Stomach (tissue), 8 donors: ENCODE measurements at regions not wholly inside any gene's neighbourhood (a gene's known extent, or its start where the extent isn't known, plus 50 kb on each side); places are given as distances from the start of the nearest gene placed in this dataset.

ENCODE experiments used
- DNase-seq, 2 donors: peaks; one replicate each; pipeline versions ENCODE4 v3.0.0 to v3.0.0-alpha.2; 2013 to 2019
- H3K27ac ChIP-seq, 5 donors: fragments of 200-600 bp in 4 of 5; sonication (generic) in 4 of 5; one replicate each; pipeline ENCODE4 v1.5.1; 2013 to 2019; ENCODE audit warnings: mild to moderate bottlenecking in 1 of 5, moderate library complexity in 1 of 5
- H3K27me3 ChIP-seq, 3 donors: fragments of 200-600 bp; sonication (generic); one replicate each; pipeline ENCODE4 v1.5.1; 2017 to 2019; ENCODE audit warnings: mixed run types in 1 of 3
- H3K36me3 ChIP-seq, 4 donors: fragments of 200-600 bp; sonication (generic); 1 replicate in 3 of 4; 2 replicates in 1 of 4; pipeline ENCODE4 v1.5.1; 2016 to 2019
- H3K4me1 ChIP-seq, 4 donors: fragments of 200-600 bp; sonication (generic); one replicate each; pipeline ENCODE4 v1.5.1; 2016 to 2019
- H3K4me3 ChIP-seq, 4 donors: fragments of 200-600 bp; sonication (generic) in 3 of 4; one replicate each; pipeline ENCODE4 v1.5.1; 2016 to 2019; ENCODE audit warnings: mild to moderate bottlenecking in 1 of 4
- H3K9me3 ChIP-seq, 4 donors: fragments of 200-600 bp; sonication (generic); one replicate each; pipeline ENCODE4 v1.5.1; 2016 to 2019
- CTCF ChIP-seq, 7 experiments: fragments of 450-650 bp in 4 of 7; fragments of 200-600 bp in 3 of 7; sonication (generic) in 3 of 7; IDR thresholded peaks; one replicate each; pipeline ENCODE4 v1.5.1; 2016 to 2019; ENCODE audit warnings: antibody characterized with exemption in 7 of 7, control low read depth in 2 of 7, mild to moderate bottlenecking in 1 of 7
- EP300 ChIP-seq: sonication (generic); formaldehyde crosslinking; IDR thresholded peaks from one replicate; pipeline ENCODE4 v1.6.1; 2017; ENCODE audit warnings: antibody characterized with exemption
- POLR2A ChIP-seq, 4 donors: fragments of 450-650 bp; IDR thresholded peaks; one replicate each; pipeline ENCODE4 v1.6.1; 2016; ENCODE audit warnings: antibody characterized with exemption in 4 of 4, control low read depth in 2 of 4, mild to moderate bottlenecking in 1 of 4, moderate library complexity in 1 of 4
- POLR2AphosphoS5 ChIP-seq, 3 donors: sonication (generic); formaldehyde crosslinking; IDR thresholded peaks; one replicate each; pipeline ENCODE4 v1.6.1; 2016; ENCODE audit warnings: antibody characterized with exemption in 3 of 3
- whole genome bisulfite sequencing, 5 donors: extraction: QIAGEN DNeasy Blood & Tissue Kit in 3 of 5; methylation state at CpG; one replicate each; pipeline versions ENCODE4 v1.1.5 to v1.1.7; 2013 to 2018; 5-methylcytosine and 5-hydroxymethylcytosine counted together
- intact Hi-C: fragments of 100-400 bp; cut with DNase I; formaldehyde crosslinking; loops from one replicate; pipeline ENCODE4 v1.15.1; 2023; ENCODE audit warnings: low total_unique reads
- donor health status: healthy with polysubstance abuse.
- donor health status: Bipolar disorder and iron deficiency.
- donor health status: healthy.

GRCh38 chr7:119982884-119983283 lies 290.1 kb upstream of the KCND2 start:
- Histone ChIP-seq H3K27ac (no peak overlapping the region), H3K9me3 (no peaks in the 10 kb centered on the region), H3K4me1 (no peaks in the 10 kb centered on the region), H3K36me3 (no peaks in the 10 kb centered on the region), H3K27me3 (no peaks in the 10 kb centered on the region), H3K4me3 (no peak overlapping the region)
- intact Hi-C loops = no loop called here
- DNase-seq = no peak
- 69 to 80% (median 76%) methylated on average over 3 to 4 of the region's 4 CpGs for WGBS, 5 donors
- no peak for TF ChIP-seq POLR2AphosphoS5 (IDR thresholded peaks at IDR 0.05)
- no peak for TF ChIP-seq POLR2A (IDR thresholded peaks at IDR 0.05)
- TF ChIP-seq EP300 = no peak
- no peak for TF ChIP-seq CTCF (IDR thresholded peaks at IDR 0.05)

DNA sequence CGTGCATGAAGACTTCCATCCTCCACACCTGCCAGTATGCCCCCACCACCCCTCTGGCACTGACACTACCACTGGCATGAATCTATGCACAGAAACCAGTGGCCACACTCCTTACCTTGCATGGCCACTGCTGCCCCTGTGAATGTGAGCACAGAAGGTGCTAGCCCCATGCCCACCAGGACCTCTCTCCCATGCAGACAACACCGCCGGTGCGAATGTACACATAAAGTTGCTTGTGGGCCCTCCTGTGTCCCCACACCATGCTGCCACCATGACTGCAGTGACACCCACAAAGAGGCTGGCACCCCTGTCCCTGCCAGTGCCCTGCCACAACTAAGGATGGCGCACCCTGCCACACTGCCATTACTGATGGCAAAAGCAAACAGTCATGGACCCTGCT lies 289.5 kb upstream of the KCND2 start:
- H3K4me3 ChIP-seq = no peak overlapping the region
- 91 to 100% (median 98%) methylated on average over 1 to 5 of the region's 5 CpGs for WGBS, 5 donors
- no peaks in the 10 kb centered on the region for H3K27me3 ChIP-seq
- H3K9me3 ChIP-seq = no peaks in the 10 kb centered on the region
- no peak overlapping the region for H3K27ac ChIP-seq
- no peaks in the 10 kb centered on the region for H3K36me3 ChIP-seq
- TF ChIP-seq POLR2A (IDR thresholded peaks at IDR 0.05) = no peak
- TF ChIP-seq CTCF (IDR thresholded peaks at IDR 0.05) = no peak
- DNase-seq = no peak
- intact Hi-C loops = no loop called here
- no peaks in the 10 kb centered on the region for H3K4me1 ChIP-seq

DNA sequence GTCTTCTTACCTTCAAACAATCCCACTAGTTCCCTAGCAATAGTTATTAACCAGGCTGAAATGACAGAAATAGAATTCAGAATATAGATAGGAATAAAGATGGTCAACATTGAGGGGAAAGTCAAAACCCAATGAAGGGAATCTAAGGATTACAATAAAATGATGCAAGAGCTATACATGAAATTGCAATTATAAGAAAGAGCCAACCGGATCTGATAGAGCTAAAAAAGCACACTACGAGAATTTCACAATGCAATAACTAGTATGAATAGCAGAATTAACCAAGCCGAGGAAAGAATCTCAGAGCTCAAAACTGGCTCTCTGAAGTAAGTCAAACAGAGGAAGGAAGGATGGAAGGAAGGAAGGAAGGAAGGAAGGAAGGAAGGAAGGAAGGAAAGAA lies 288.7 kb upstream of the KCND2 start:
- H3K4me1 ChIP-seq = no peaks in the 10 kb centered on the region
- intact Hi-C loops = no loop called here
- TF ChIP-seq POLR2A (IDR thresholded peaks at IDR 0.05) (no peak), EP300 (no peak), CTCF (IDR thresholded peaks at IDR 0.05) (no peak), POLR2AphosphoS5 (IDR thresholded peaks at IDR 0.05) (no peak)
- H3K27ac ChIP-seq = no peak overlapping the region
- DNase-seq = no peak
- H3K4me3 ChIP-seq = no peak overlapping the region
- H3K36me3 ChIP-seq = no peaks in the 10 kb centered on the region
- H3K27me3 ChIP-seq = no peaks in the 10 kb centered on the region
- WGBS, 5 donors = 82 to 94% (median 89%) methylated on average over 3 of the region's 3 CpGs
- H3K9me3 ChIP-seq = no peaks in the 10 kb centered on the region

DNA sequence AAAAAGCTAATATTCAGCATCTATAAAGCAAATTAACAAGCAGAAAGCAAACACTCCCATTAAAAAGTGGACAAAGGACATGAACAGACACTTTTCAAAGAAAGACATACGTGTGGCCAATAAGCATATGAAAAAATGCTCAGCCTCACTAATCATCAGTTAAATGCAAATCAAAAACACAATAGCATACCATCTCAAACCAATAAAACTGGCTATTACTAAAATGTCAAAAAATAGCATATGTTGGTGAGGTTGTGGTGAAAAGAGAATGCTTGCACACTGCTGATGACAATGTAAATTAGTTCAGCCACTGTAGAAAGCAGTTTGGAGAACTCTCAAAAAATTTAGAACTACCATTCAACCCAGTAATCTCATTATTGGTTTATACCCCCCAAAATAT lies 284.6 kb upstream of the KCND2 start:
- no peak for DNase-seq
- Histone ChIP-seq H3K27ac (no peak overlapping the region), H3K4me3 (no peak overlapping the region), H3K4me1 (no peaks in the 10 kb centered on the region), H3K36me3 (no peaks in the 10 kb centered on the region), H3K9me3 (peaks cover 0 to 7% (median 0%) of the 10 kb centered on the region in 4 donors), H3K27me3 (no peaks in the 10 kb centered on the region)
- TF ChIP-seq POLR2AphosphoS5 (IDR thresholded peaks at IDR 0.05) (no peak), EP300 (no peak), POLR2A (IDR thresholded peaks at IDR 0.05) (no peak)
- WGBS, 5 donors = 56 to 75% (median 67%) methylated on average over 1 of the region's 1 CpG
- intact Hi-C loops = no loop called here

- Histone ChIP-seq H3K27me3 (no peaks in the 10 kb centered on the region), H3K27ac (no peak overlapping the region), H3K4me1 (no peaks in the 10 kb centered on the region), H3K4me3 (no peak overlapping the region), H3K9me3 (peaks cover 0 to 11% (median 8%) of the 10 kb centered on the region in 4 donors), H3K36me3 (no peaks in the 10 kb centered on the region)
- TF ChIP-seq POLR2AphosphoS5 (IDR thresholded peaks at IDR 0.05) = no peak
- TF ChIP-seq POLR2A (IDR thresholded peaks at IDR 0.05) = no peak
- no peak for TF ChIP-seq EP300
- TF ChIP-seq CTCF (IDR thresholded peaks at IDR 0.05) = no peak
- DNase-seq = no peak
- intact Hi-C loops = no loop called here
- WGBS, 5 donors = 64 to 86% (median 80%) methylated on average over 3 of the region's 3 CpGs
Observed at GRCh38 chr7:119994928-119995327, 278.0 kb upstream of the KCND2 start.
